ENCODE measurements at regions not wholly inside any gene's neighbourhood (a gene's known extent, or its start where the extent isn't known, plus 50 kb on each side); places are given as distances from the start of the nearest gene placed in this dataset.

GRCh38 chr10:90130321-90131086 lies 429.1 kb downstream of the KIF20B start:
- Histone ChIP-seq H3K36me3 (ENCODE audit: control insufficient read depth in 4 of 4, insufficient read depth in 3 of 4, low read depth in 1 of 4, low read length in 3 of 4) (no peaks in the 10 kb centered on the region), H3K27me3 (ENCODE audit: control insufficient read depth in 4 of 4, insufficient read depth in 4 of 4, low read length in 3 of 4) (no peaks in the 10 kb centered on the region), H3K9ac (ENCODE audit: low read depth in 1 of 2, low read length in 2 of 2) (no peak overlapping the region), H3K4me3 (ENCODE audit: low read depth in 1 of 3, low read length in 3 of 3) (no peak overlapping the region), H3K27ac (ENCODE audit: low read depth in 1 of 2, low read length in 2 of 2) (no peak overlapping the region), H3K9me3 (ENCODE audit: control insufficient read depth in 4 of 4, low read length in 3 of 4) (peaks cover 0 to 15% (median 0%) of the 10 kb centered on the region in 4 donors), H3K4me1 (ENCODE audit: control insufficient read depth in 4 of 4, insufficient read depth in 4 of 4, low read length in 3 of 4) (no peaks in the 10 kb centered on the region)
- 80% methylated on average over 2 of the region's 2 CpGs for WGBS
- no peak for TF ChIP-seq HNF4A (conservative IDR thresholded peaks at IDR 0.05)
- no peak for TF ChIP-seq SP1 (IDR thresholded peaks at IDR 0.05)
- TF ChIP-seq, protein P1, sequence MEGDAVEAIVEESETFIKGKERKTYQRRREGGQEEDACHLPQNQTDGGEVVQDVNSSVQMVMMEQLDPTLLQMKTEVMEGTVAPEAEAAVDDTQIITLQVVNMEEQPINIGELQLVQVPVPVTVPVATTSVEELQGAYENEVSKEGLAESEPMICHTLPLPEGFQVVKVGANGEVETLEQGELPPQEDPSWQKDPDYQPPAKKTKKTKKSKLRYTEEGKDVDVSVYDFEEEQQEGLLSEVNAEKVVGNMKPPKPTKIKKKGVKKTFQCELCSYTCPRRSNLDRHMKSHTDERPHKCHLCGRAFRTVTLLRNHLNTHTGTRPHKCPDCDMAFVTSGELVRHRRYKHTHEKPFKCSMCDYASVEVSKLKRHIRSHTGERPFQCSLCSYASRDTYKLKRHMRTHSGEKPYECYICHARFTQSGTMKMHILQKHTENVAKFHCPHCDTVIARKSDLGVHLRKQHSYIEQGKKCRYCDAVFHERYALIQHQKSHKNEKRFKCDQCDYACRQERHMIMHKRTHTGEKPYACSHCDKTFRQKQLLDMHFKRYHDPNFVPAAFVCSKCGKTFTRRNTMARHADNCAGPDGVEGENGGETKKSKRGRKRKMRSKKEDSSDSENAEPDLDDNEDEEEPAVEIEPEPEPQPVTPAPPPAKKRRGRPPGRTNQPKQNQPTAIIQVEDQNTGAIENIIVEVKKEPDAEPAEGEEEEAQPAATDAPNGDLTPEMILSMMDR (IDR thresholded peaks at IDR 0.05; ENCODE audit: low read depth, low read length, missing input control), result no peak
- TF ChIP-seq, protein P2, sequence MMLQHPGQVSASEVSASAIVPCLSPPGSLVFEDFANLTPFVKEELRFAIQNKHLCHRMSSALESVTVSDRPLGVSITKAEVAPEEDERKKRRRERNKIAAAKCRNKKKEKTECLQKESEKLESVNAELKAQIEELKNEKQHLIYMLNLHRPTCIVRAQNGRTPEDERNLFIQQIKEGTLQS (IDR thresholded peaks at IDR 0.05), result no peak
- TF ChIP-seq FOXA1 (IDR thresholded peaks at IDR 0.05), result no peak
- no peak for TF ChIP-seq RAD21 (IDR thresholded peaks at IDR 0.05)
- TF ChIP-seq, protein P3, sequence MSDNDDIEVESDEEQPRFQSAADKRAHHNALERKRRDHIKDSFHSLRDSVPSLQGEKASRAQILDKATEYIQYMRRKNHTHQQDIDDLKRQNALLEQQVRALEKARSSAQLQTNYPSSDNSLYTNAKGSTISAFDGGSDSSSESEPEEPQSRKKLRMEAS (IDR thresholded peaks at IDR 0.05), result no peak
- TF ChIP-seq NR2F2 (IDR thresholded peaks at IDR 0.05), result no peak
- no peak for TF ChIP-seq ZBTB33 (IDR thresholded peaks at IDR 0.05)
- no peak for TF ChIP-seq RXRA (IDR thresholded peaks at IDR 0.05)
- DNase-seq (ENCODE audit: low spot score), result no peak

- Histone ChIP-seq H3K4me3 (ENCODE audit: low read depth in 1 of 3, low read length in 3 of 3) (no peak overlapping the region), H3K9me3 (ENCODE audit: control insufficient read depth in 4 of 4, low read length in 3 of 4) (peaks cover 17 to 40% (median 22%) of the 10 kb centered on the region in 4 donors)
- WGBS, result 63% methylated on average over 2 of the region's 2 CpGs
Observed at GRCh38 chr10:90133606-90134005, 432.2 kb downstream of the KIF20B start.

More at GRCh38 chr10:90133606-90134005, 432.2 kb downstream of the KIF20B start:
- Histone ChIP-seq H3K4me1 (ENCODE audit: control insufficient read depth in 4 of 4, insufficient read depth in 4 of 4, low read length in 3 of 4) (no peaks in the 10 kb centered on the region), H3K27ac (ENCODE audit: low read depth in 1 of 2, low read length in 2 of 2) (no peak overlapping the region), H3K36me3 (ENCODE audit: control insufficient read depth in 4 of 4, insufficient read depth in 3 of 4, low read depth in 1 of 4, low read length in 3 of 4) (no peaks in the 10 kb centered on the region), H3K9ac (ENCODE audit: low read depth in 1 of 2, low read length in 2 of 2) (no peak overlapping the region), H3K27me3 (ENCODE audit: control insufficient read depth in 4 of 4, insufficient read depth in 4 of 4, low read length in 3 of 4) (no peaks in the 10 kb centered on the region)
- TF ChIP-seq SP1 (IDR thresholded peaks at IDR 0.05) (no peak), HNF4A (conservative IDR thresholded peaks at IDR 0.05) (no peak), HNF4G (IDR thresholded peaks at IDR 0.05) (no peak), YY1 (IDR thresholded peaks at IDR 0.05) (no peak), NR2F2 (IDR thresholded peaks at IDR 0.05) (no peak), FOXA2 (IDR thresholded peaks at IDR 0.05) (no peak), GABPA (IDR thresholded peaks at IDR 0.05 in 1 of 2, conservative IDR thresholded peaks at IDR 0.05 in 1 of 2) (no peak), EGR1 (IDR thresholded peaks at IDR 0.05; ENCODE audit: low read depth in 2 of 2) (no peak), RXRA (IDR thresholded peaks at IDR 0.05) (no peak), TAF1 (conservative IDR thresholded peaks at IDR 0.05) (no peak), RAD21 (IDR thresholded peaks at IDR 0.05) (no peak)
- TF ChIP-seq, protein P4, sequence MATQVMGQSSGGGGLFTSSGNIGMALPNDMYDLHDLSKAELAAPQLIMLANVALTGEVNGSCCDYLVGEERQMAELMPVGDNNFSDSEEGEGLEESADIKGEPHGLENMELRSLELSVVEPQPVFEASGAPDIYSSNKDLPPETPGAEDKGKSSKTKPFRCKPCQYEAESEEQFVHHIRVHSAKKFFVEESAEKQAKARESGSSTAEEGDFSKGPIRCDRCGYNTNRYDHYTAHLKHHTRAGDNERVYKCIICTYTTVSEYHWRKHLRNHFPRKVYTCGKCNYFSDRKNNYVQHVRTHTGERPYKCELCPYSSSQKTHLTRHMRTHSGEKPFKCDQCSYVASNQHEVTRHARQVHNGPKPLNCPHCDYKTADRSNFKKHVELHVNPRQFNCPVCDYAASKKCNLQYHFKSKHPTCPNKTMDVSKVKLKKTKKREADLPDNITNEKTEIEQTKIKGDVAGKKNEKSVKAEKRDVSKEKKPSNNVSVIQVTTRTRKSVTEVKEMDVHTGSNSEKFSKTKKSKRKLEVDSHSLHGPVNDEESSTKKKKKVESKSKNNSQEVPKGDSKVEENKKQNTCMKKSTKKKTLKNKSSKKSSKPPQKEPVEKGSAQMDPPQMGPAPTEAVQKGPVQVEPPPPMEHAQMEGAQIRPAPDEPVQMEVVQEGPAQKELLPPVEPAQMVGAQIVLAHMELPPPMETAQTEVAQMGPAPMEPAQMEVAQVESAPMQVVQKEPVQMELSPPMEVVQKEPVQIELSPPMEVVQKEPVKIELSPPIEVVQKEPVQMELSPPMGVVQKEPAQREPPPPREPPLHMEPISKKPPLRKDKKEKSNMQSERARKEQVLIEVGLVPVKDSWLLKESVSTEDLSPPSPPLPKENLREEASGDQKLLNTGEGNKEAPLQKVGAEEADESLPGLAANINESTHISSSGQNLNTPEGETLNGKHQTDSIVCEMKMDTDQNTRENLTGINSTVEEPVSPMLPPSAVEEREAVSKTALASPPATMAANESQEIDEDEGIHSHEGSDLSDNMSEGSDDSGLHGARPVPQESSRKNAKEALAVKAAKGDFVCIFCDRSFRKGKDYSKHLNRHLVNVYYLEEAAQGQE (IDR thresholded peaks at IDR 0.05), result no peak
- TF ChIP-seq, protein P3 (IDR thresholded peaks at IDR 0.05), result no peak
- DNase-seq (ENCODE audit: low spot score), result no peak
